ACHN (cell line): ENCODE measurements at regions not wholly inside any gene's neighbourhood (a gene's known extent, or its start where the extent isn't known, plus 50 kb on each side); places are given as distances from the start of the nearest gene placed in this dataset.

Experiments
- DNase-seq: peaks from one replicate; pipeline ENCODE4 v3.0.0-alpha.2; 2015
- in situ Hi-C: cut with HindIII; loops from 2 replicates; pipeline ENCODE4 v1.10.0; 2017; ENCODE audit warnings: low sequenced_read_pairs, low pct_ligation_motif_present, low pct_unique_long_range_greater_than_20kb

DNA sequence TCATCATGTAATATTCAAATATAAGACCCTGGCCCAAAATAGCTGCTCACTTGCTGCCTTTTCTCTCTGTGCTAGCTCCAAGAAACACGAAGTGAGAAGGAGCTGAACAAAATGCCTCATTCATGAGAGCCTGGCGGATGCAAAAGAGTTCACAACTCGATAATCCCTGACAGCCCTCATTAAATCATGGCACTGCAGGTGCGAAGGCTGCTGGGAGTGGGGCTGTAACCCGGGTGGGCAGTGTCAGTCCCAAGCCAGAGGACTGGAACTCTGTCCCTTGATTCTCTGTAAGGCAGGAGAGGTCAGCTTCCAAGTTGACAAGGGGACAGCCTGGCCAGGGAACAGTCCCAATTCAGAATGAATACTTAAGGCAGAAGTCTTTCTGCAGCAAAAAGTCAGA, 318.5 kb downstream of the CDC5L start:
- in situ Hi-C loops = no loop called here

DNA sequence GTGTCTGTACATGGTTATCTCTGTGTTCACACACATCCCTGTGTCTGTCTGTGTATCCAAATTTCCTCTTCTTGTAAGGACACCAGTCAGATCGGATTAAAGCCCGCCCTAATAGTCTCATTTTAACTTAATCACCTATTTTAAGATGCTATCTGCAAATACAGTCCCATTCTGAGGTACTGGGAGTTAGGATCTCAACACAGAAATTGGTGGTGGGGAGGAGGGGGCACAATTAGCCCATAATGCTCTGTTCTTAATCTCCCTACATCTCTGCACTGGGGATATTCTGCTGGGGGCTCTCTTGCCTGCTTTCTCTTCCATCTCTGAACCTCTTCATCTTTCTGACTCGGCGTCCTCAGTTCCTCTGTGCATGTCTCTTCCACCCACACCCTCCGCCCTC, 320.7 kb downstream of the CDC5L start:
- no peak for DNase-seq
- in situ Hi-C loops = no loop called here

More for the DNA sequence above, 318.5 kb downstream of the CDC5L start:
- DNase-seq = no peak

DNA sequence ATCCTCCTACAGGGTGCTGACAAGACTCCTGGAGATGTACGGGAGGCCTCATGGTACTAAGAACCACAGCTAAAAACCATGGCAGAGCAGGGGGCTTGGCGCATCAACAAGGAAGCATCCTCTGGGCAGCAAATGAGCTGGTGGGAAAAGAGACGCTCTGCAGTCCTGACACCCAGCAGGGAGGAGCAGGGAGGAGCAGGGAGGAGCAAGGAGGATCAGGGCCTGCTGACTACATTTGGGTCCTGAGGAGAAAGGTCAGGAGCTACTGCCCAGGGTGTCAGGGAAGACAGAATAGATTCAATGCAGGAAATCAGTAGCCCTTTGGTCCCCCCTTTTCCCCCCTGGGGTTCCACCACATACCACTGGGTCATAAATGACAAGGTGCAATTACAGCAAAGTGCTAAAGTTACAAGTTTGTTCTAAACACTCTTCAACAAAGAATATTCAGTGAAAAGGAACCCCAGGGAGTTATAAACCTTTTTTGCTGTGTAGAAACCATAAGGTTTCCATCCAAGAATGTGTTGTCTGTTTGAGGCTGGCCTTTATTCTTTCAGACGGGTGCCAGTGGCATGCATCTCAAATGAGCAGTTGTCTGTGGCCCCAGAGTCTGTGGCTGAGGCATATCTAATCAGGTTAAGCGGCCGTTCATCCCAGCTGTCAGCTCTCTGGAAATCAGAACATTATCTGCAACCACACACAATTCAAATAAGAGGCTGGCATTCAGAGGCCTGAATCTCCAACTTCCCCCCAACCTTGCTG, 325.0 kb downstream of the CDC5L start:
- in situ Hi-C loops = no loop called here
- DNase-seq = no peak

DNA sequence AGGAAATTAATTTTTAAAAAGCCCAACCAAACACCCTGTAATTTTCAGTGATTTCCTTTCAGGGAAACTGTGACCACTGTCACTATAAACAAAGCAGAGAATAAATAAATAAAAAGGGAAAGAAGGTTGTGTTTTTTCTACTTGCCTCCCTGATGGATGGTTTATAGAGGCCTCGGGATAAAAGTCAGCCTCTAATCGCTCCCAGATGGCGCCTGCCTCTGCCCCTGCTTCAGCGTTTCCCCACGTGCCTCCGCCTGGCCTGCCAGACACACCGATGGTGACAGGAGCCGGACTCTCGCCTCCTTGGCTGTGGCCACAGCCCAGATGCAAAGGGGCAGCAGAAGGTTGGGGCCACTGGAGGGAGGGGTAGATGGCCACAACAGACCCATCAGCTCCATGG, 327.7 kb downstream of the CDC5L start:
- DNase-seq = no peak
- in situ Hi-C loops = no loop called here

DNA sequence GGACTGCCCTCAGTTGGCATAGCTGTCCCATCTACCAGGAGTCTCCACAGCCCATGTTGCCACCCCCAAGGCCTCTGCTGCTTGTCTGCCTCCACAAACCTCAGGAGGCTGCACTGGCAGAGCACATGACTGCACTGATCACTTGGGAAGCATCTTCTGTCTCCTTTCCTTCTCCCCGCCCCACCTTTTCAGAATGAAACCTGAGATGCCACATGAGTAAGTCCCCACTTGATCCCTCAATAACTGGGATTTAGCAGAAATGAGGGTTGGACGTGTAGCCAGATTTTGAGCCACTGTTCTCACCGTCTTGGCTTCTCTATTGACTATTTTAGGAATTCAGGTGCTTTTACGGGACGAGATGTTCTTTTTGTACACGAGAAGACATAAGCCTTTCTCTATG, 328.4 kb downstream of the CDC5L start:
- in situ Hi-C loops = no loop called here
- no peak for DNase-seq

DNA sequence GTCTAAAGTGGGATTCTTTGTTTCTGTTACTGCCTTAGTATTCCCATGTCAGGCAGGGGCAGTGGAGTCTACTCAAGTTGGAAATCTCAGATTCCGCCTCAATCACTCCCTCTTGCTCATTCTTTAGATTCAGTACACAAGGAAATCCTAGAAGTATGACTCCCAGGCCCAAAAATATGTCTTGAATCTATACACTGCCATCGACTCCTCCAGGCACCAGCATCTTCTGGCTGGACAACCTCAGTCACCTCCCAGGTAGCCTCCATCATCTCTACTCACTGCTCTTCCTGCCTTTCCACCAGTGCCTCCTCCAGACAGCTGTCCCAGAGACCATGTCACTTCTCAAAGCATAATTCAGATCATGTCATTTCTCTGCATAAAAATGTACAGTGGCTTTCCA, 329.9 kb downstream of the CDC5L start:
- no peak for DNase-seq
- in situ Hi-C loops = no loop called here

DNA sequence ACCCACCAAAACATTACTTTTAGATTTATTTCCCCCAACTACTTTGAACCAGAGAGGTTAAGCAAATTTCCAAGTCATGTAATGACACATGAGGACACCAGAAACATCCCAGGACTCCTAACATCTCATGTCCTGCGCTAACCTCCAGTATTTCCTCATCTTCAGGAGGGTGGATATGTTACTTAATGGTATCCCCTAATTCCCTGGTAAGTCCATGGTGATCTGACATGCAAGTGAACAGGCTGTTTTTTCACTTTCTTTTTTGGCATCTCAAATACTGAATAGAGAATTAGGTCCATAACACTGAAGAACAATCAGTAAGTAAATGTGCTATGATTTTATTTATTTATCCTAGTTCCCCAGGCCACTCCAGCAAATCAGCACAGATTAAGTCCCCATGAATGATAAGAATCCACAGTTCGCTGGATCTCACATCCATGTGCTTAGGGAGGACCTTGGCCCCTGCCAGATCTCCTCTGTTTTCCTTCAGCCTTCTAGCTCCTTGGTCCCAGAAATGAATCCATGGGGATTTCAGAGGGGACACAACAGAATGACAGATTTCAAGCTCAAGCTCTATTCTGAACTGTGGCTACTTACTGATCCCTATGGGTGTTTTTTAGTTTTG, 334.6 kb downstream of the CDC5L start:
- in situ Hi-C loops = no loop called here
- no peak for DNase-seq

DNA sequence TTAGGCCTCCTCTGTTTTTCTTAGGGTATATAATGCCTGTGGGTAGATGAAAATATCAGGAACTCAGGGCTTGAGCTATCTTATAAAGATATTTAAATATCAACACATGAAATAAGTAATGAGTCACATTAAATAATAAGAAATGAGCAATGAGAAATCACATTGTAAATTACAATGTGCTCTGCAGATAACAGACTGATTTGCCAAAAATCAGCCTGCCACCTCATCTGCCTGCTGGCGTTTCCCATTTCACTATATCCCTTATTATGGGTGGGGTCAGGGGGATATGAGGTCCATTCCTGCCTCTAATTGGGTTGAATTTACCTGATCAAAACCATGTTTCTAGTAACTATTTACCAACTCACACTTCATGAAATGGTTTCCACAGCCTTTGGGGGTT, 335.2 kb downstream of the CDC5L start:
- in situ Hi-C loops = no loop called here
- DNase-seq = no peak

DNA sequence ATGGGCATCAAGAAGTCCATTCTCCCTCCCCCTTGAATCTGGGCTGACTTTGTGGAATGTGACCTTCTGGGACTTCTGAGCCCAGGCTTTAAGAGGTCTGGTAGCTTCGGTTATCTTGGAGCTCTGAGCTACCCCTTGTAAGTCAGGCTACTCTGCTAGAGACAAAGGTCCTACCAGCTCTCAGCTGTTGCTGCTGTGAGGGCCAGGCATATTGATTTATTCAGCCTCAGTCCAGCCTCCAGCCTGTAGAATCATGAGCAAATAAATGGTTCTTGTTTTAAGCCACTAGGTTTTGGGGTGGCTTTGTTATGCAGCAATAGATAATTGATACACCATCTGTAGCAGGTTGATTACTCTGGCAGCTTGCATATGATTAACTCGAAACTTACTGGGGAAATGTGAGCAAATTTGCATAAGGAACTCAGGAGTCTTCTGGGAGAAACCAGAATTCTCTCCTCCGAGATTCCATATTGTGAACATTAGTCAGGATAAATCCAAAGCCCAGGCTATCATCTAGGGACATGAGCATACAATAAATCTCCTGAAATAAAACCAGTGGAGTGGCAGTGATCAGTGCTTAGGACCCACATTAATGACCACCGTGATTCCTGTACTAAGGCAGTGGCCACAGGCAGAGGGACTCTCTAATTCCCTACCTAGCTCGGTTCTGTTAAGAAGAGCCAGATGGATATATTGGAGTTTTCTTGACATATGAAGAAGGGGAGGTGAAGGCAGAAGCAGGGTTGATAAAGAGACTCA, 336.1 kb downstream of the CDC5L start:
- DNase-seq = no peak

DNA sequence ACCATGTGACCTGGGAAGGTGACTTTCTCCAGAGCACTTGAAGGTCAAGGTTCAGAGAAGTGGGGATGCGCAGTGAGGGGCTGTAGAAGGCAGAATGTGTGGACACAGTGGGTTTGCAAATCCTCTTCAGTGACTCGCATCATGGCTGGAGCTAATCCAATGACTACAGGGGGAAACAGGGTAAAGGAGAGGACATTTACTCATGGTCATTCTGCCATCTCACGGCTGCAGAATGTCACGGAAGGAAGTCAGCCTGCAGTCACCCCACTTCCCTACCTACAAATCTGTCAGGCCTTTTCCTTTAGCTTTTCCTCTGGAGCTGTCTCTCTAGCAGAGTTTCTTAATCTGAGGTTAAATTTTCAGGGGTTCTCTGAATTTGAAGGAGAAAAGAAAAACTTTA, 337.6 kb downstream of the CDC5L start:
- no peak for DNase-seq
- in situ Hi-C loops = no loop called here

More for the DNA sequence above, 336.1 kb downstream of the CDC5L start:
- in situ Hi-C loops = no loop called here

DNA sequence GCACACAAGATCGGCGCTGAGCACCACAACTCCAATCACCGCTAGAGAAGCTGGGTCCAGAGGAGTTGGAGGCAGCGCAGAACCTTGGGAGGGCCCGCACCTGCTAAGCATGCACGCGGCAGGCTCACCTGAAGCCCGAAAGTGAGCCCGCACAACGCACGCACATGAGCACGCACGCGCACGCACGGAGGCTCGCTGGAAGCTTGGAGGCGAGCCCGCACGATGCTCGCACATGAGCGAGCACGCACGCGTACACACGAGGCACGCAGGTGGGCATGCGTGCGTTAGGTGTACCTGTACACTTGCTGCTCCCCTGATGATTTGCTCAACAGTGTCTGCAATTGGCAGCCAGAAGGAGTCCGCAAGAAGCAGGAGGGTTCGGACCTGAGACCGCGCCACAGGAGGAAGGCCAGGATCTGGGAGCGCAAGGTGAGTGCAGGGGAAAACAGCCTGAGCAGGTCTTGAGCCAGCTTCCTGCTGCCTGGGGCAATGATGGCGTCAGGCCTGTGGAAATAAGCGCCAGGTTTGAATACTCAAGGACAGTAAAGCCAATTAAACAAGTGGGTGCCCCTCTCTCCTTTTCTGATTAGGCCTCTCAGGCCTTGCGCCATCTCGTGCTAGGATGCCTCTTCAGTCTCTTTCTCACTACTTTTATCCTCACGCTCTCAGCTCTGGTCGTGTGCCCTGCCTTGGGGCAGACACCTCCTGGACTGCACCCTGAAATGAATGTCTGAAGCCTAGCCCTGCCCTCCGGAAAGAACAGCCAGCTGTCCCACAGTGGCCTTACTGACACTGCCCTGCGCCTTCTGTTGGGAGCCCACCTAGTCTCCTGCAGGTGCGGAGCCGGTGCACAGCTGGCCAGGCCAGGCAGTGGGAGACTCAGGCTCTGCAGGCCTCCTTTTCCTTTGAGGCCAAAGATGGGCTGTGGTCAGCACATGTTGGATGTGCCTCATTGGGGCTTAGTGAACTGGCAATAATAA, 340.4 kb downstream of the CDC5L start:
- DNase-seq = no peak
- in situ Hi-C loops = no loop called here

DNA sequence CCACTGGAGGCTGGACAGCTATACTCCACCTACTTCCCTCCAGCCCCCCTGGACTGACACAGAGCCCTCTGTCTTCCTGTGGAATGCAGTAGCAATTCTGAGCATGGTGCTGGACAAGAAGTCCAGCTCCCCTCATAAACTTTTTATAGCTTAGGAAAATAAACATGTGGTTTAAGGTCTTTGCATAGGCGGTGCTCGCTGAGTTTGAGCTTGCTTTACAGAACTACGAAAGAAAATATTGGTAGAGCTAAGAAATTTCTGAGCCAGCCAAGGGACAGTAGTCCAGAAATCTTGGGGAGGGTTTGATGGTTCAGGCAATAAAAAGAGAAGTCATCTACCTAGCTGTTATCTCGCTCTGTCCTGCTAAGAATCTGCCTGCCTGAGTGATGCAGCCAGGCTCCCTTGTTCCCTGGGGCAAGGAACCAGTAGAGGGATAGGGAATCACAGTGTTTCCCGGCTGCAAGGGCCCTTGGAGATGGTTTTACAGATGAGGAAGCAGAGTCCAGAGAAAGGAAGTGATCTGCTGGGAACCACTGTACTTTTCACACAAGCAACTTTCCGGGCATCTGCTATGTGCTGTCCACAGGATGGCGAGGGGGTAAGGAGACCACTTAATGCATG, 343.4 kb downstream of the CDC5L start:
- DNase-seq = no peak
- in situ Hi-C loops = no loop called here

DNA sequence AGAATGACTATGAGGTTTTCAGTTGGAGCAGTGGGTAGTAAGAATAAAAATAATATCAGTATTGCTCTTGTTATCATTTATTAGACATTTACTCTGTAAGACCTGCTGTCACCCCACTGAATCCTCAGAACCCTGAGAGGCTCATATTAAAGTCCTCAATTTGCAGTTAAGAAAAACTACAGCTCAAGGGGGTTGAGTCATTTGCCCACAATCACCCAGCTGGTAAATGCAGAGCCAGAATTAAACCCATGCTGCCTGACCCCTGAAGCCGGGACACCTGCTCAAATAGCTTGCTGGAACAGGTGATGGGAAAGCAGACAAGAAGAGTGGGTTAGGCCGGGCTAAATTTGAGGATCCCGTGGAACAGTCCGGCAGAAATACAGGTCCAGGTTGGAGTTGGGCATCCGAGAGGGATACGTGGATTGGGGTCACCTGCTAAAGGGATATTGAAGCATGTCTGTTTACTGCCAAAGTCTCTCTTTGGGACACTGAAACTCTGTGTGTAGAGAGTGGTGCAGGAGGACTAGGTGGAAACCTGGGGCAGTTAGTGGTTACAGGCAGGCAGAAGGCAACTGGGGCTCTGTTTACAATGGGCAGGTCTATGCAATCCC, 344.1 kb downstream of the CDC5L start:
- DNase-seq = no peak
- in situ Hi-C loops = no loop called here

DNA sequence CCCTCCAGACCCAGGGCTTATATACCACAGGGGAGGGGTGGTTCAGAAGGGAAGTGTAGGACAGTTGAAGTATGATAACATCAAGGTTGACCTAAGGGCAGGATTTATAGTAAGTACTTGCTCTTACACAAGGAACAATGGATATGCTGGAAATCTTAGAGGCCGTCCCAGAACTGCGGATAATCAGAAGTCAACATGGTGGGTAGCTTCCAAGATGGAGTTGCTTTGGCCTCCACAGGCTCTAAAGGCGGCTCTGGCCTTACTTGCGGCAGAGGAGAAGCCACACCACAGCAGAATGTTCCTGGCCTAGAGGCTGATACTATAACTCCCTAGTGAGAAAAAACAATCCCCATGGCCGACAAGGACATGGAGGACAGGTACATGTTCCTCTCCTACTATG, 344.7 kb downstream of the CDC5L start:
- in situ Hi-C loops = no loop called here
- no peak for DNase-seq

DNA sequence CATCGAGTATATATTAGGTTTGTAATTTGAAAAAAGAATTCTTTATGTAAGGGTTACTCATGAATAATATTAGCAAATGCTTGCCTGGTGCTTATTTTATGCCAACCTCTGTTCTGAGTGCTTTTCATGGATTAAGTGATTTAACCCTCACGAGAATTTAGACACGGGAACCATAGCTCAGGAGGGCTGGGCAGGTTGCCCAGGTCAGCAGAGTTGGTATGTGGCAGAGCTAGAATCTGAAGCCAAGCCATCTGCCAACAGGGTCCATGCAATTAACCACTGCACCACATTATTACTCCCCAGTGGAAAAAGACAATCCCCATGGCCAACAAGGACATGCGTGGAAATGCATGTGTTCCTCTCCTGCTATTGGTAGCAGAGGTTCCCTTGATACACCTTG, 345.6 kb downstream of the CDC5L start:
- in situ Hi-C loops = no loop called here
- DNase-seq = no peak

DNA sequence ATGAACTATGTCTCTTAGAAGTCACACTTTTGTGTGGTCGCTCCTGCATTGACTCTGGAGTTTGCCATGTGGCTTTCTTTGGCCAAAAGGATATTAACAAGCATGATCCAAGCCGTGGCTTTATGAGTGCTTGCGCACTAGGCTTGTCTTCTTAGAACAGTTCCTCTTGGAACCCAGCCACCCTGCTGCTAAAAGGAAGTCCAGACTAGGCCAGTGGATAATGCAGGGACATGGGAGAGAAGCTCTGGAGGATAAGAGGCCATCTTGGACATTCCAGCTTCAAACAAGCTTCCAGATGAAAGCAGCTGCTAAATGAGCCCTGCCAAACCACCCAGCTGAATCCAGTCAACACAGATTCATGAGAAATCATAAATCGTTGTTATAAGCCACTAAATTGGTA, 346.4 kb downstream of the CDC5L start:
- no peak for DNase-seq
- in situ Hi-C loops = no loop called here

DNA sequence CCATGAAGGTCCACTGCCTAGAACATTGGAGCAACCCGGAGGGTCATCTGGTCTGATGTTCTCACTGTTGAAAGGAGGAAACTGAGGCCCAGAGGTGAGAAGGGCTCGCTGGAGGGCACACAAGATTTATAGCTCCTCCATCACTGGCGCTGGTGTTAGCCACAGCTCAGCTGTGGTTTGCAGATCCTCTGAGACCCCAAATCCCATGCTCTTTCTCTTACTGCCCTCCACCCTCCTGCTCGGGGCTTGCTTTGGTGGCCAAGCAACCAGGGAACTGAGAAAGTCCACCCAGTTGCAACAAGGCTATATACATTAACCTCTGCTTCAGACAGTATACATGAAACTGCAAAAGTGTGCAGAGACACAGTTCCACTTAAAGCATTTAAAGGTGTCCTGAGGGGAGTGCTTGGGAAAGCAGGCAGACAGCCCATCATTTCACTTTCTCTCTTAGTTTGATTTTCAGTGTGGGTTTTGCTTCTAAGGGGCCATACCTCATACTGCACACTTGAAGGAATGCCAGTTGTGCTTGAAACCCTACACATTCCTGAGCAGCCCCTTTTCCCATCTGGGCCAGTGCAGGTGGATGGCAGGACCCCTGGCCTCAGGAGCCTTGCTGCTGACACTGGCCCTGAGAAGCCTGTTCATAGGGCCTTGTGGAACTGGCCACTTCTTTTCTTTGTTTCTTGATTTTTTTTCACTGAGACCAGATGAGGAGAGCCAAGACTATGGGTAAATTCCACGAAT, 347.6 kb downstream of the CDC5L start:
- DNase-seq = no peak
- in situ Hi-C loops = no loop called here
